ENCODE measurements at regions not wholly inside any gene's neighbourhood (a gene's known extent, or its start where the extent isn't known, plus 50 kb on each side); places are given as distances from the start of the nearest gene placed in this dataset.

- TF ChIP-seq JUND (IDR thresholded peaks at IDR 0.05), result no peak
- no peak for TF ChIP-seq CTCF (IDR thresholded peaks at IDR 0.05)
- TF ChIP-seq MAX (IDR thresholded peaks at IDR 0.05; ENCODE audit: low read depth), result no peak
- no peak for TF ChIP-seq FOXM1 (IDR thresholded peaks at IDR 0.05; ENCODE audit: low read depth)
- TF ChIP-seq SMC3 (IDR thresholded peaks at IDR 0.05; ENCODE audit: low read depth, low read length), result no peak
- no peak for TF ChIP-seq EP300 (IDR thresholded peaks at IDR 0.05; ENCODE audit: borderline replicate concordance in 1 of 2, low read depth in 1 of 2, low read length in 1 of 2)
- no peak for TF ChIP-seq NFIC (IDR thresholded peaks at IDR 0.05; ENCODE audit: borderline replicate concordance)
- TF ChIP-seq, protein P1, sequence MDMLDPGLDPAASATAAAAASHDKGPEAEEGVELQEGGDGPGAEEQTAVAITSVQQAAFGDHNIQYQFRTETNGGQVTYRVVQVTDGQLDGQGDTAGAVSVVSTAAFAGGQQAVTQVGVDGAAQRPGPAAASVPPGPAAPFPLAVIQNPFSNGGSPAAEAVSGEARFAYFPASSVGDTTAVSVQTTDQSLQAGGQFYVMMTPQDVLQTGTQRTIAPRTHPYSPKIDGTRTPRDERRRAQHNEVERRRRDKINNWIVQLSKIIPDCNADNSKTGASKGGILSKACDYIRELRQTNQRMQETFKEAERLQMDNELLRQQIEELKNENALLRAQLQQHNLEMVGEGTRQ (IDR thresholded peaks at IDR 0.05; ENCODE audit: borderline replicate concordance, low read depth, low read length), result no peak
- no peak for TF ChIP-seq ELF1 (IDR thresholded peaks at IDR 0.05)
- TF ChIP-seq POLR2AphosphoS5 (IDR thresholded peaks at IDR 0.05; ENCODE audit: low read depth, low read length), result no peak
- TF ChIP-seq NRF1 (IDR thresholded peaks at IDR 0.05; ENCODE audit: low read depth, low read length), result no peak
These were observed 344.8 kb downstream of the ZNF608 start for GRCh38 chr5:124401476-124402143.

Measured in SK-N-SH (cell line).